NB4 (cell line): ENCODE measurements at regions not wholly inside any gene's neighbourhood (a gene's known extent, or its start where the extent isn't known, plus 50 kb on each side); places are given as distances from the start of the nearest gene placed in this dataset.
"Not testable (repeated sequence)": the region's sequence is repeated elsewhere in the genome, so short reads cannot be mapped to it uniquely, and the experiment has no call there.

Experiments
- DNase-seq: peaks from one replicate; pipeline ENCODE4 v3.0.0; 2010; ENCODE audit warnings: low read depth
- H3K4me3 ChIP-seq: one replicate; pipeline ENCODE4 v1.5.1; 2011; ENCODE audit warnings: mild to moderate bottlenecking, low read depth, low read length, moderate library complexity
- CTCF ChIP-seq: IDR thresholded peaks from one replicate; pipeline ENCODE4 v1.5.1; 2012; ENCODE audit warnings: low read depth, low read length
- MAX ChIP-seq: IDR thresholded peaks from 2 replicates; pipeline ENCODE4 v1.6.1; 2011; ENCODE audit warnings: low read depth, low read length
- MYC ChIP-seq: IDR thresholded peaks from 2 replicates; pipeline ENCODE4 v1.6.1; 2011; ENCODE audit warnings: low read depth, low read length
- POLR2A ChIP-seq: IDR thresholded peaks from 2 replicates; pipeline ENCODE4 v1.6.1; 2011; ENCODE audit warnings: mild to moderate bottlenecking; ENCODE audit not compliant: insufficient read length; ENCODE audit errors: extremely low read depth

GRCh38 chr12:62050785-62051184 is 209.4 kb upstream of the USP15 start:
- no peak for DNase-seq
- TF ChIP-seq MYC (no peak), CTCF (no peak), MAX (no peak), POLR2A (no peak)
- H3K4me3 ChIP-seq: no peak overlapping the region

- no peak overlapping the region for H3K4me3 ChIP-seq
- no peak for DNase-seq
- TF ChIP-seq CTCF: no peak
- no peak for TF ChIP-seq MYC
- TF ChIP-seq MAX: no peak
Observed at GRCh38 chr12:62069976-62070375, 190.2 kb upstream of the USP15 start.

GRCh38 chr12:62073236-62073635 is 187.0 kb upstream of the USP15 start:
- DNase-seq, H3K4me3 ChIP-seq: not testable (repeated sequence)

- TF ChIP-seq CTCF: no peak
- TF ChIP-seq MAX: no peak
- no peak for TF ChIP-seq POLR2A
- no peak for TF ChIP-seq MYC
- no peak overlapping the region for H3K4me3 ChIP-seq
- DNase-seq: peak; percentile 4
Observed at GRCh38 chr12:62075870-62076269, 184.3 kb upstream of the USP15 start.

- H3K4me3 ChIP-seq: no peak overlapping the region
- DNase-seq: no peak
- TF ChIP-seq POLR2A: no peak
Observed at GRCh38 chr12:62078020-62078419, 182.2 kb upstream of the USP15 start.

GRCh38 chr12:62082448-62082847 is 177.8 kb upstream of the USP15 start:
- no peak overlapping the region for H3K4me3 ChIP-seq
- no peak for DNase-seq
- TF ChIP-seq POLR2A (no peak), CTCF (no peak), MAX (no peak), MYC (no peak)

- H3K4me3 ChIP-seq: no peak overlapping the region
- no peak for DNase-seq
- TF ChIP-seq MAX (no peak), MYC (no peak), POLR2A (no peak), CTCF (no peak)
Observed at GRCh38 chr12:62098132-62098531, 162.1 kb upstream of the USP15 start.
